ENCODE measurements at regions not wholly inside any gene's neighbourhood (a gene's known extent, or its start where the extent isn't known, plus 50 kb on each side); places are given as distances from the start of the nearest gene placed in this dataset.
"Not testable (repeated sequence)": the region's sequence is repeated elsewhere in the genome, so short reads cannot be mapped to it uniquely, and the experiment has no call there.

DNA sequence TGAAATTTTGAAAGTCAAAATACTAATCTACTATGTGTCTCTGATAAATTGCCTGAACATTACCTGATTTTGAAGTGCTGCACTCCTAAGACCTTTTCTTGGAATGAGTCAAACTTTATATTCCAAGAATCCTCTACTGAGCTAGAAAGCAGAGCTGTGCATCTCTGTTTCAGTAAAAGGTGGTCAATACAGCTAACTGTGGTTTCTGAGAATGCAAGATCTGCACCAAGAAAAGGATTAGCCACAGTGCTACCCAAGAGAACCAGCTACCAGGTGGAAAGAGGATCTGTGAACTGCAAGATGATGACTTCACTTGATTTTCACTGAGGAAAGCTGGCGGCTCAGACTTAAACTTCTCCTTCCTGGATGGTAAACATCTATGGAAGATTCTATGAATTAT lies 289.3 kb downstream of the LIPI start:
- TF ChIP-seq, protein P1, sequence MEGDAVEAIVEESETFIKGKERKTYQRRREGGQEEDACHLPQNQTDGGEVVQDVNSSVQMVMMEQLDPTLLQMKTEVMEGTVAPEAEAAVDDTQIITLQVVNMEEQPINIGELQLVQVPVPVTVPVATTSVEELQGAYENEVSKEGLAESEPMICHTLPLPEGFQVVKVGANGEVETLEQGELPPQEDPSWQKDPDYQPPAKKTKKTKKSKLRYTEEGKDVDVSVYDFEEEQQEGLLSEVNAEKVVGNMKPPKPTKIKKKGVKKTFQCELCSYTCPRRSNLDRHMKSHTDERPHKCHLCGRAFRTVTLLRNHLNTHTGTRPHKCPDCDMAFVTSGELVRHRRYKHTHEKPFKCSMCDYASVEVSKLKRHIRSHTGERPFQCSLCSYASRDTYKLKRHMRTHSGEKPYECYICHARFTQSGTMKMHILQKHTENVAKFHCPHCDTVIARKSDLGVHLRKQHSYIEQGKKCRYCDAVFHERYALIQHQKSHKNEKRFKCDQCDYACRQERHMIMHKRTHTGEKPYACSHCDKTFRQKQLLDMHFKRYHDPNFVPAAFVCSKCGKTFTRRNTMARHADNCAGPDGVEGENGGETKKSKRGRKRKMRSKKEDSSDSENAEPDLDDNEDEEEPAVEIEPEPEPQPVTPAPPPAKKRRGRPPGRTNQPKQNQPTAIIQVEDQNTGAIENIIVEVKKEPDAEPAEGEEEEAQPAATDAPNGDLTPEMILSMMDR (IDR thresholded peaks at IDR 0.05; ENCODE audit: extremely low read depth in 1 of 2, insufficient read depth in 1 of 2, low read depth in 1 of 2, low read length in 2 of 2): not testable (repeated sequence)
- TF ChIP-seq EZH2 (IDR thresholded peaks at IDR 0.05; ENCODE audit: borderline replicate concordance, low read depth, low read length, severe bottlenecking): not testable (repeated sequence)

Data from endothelial cell of umbilical vein (primary cell).